ENCODE measurements at regions not wholly inside any gene's neighbourhood (a gene's known extent, or its start where the extent isn't known, plus 50 kb on each side); places are given as distances from the start of the nearest gene placed in this dataset.

DNA sequence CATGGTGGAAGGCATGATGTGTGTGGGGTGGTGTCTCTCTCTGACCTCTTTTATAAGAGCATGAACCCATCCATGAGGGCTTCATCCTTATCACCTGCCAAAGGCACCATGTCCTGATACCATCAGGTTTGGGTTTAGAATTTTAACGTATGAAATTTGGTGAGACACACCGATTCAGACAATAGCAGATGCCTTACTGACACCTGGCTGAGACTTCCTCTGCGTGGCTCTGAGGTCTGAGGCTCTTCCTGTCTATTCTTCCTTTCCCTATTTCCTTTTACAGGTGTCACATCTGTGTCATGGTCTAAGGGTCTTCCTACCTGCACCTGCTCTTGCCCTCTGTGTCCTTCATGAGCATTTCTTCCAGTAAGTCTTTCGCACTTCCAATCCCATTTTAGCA is 320.7 kb upstream of the CLNK start:
- CTCF ChIA-PET, result no interaction called here
- POLR2A ChIA-PET, result no interaction called here

GRCh38 chr4:11004818-11005217 is 320.2 kb upstream of the CLNK start:
- CTCF ChIA-PET, result no interaction called here
- POLR2A ChIA-PET, result no interaction called here

GRCh38 chr4:11002961-11003360 is 318.4 kb upstream of the CLNK start:
- ChIA-PET POLR2A (no interaction called here), CTCF (no interaction called here)

DNA sequence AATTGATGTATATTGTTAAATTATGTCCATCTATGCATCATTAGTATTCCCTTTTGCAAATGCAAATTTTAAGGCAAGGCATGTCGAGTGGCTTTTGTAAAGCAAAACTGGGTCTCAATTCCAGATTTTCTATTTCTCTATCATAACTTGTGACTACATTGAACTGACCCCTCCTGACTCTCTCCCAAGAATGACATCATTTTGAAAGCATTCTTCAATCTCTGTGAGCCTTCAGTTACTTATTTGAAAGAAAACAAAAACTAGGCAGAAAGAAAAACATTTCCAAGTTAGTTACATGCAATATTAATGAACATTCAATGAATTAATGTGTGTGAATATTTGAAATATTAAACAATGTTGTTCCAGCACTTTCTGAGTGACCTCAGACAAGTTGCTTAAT is 314.3 kb upstream of the CLNK start:
- POLR2A ChIA-PET, result no interaction called here
- CTCF ChIA-PET, result no interaction called here

DNA sequence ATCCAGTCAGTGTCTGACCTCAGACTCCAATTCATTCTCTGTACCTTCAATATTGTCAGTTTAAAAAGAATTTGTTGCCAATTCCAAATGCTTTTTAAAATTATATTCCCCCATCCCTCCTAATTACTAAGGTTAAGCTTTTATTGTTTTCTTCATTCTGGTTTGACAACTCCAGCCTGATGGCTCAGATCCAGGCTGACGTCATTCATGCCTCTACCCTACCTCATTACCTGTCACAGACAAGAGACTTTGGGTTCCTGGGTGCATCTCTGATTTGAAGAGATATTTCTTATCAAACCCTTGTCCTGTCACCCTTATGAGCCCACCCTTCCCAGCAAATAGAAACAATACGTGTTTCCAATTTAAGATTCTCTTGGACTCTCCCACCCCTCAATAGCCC is 300.2 kb upstream of the CLNK start:
- ChIA-PET CTCF (no interaction called here), POLR2A (no interaction called here)

DNA sequence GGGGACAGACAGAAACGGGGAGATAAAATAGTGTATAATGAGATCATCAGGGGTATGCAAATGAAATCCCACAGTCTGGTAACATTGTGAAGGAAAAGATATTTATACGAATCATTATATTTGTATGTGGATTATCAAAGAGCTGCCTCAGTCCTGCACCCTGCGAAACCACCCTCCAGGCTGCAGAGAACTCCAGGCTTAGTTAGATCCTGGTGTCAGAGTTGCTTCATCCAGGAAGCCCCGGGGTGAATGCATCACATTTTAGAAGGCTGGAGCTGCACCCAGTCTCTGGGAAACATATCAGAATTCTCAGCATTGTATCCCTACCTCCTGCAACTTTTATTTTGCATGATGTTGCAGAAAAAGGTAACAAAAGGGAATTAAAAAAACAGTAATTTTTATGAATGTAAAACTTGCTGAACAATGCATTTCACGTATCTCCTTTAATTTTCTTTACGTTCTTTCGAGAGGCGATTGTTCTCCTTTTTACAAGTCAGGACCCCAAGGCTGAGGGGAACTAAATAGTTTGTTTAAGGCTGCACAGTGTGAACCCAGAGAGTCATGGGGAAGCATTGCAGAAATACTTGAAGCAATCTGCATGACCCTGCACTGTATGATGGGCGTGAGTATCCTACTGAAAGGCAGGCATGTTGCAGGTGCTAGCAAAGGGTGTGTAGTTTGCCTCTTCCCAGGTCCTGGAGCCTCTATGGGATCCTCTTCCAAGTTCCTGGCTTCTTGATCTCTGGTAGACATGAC is 299.5 kb upstream of the CLNK start:
- ChIA-PET POLR2A (no interaction called here), CTCF (no interaction called here)

DNA sequence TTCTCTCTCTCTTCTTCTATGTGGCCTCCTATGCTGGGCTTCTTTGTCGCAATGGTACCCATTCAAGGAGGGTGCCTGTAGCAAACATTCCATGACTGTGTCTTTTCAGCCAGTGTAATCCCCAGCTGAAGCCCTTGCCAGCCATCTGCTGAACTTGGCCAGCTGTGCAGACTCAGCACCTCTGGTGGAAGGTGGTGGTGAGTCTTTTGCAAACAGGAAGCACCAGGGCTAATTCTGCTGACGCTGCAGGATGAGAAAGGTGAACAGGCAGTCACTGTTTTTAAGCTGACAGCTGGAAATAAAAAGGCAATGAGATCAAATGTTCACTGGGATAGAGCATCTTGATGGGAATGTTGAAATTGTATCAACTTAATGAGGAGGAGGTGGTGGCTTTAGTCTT is 298.7 kb upstream of the CLNK start:
- POLR2A ChIA-PET, result no interaction called here
- CTCF ChIA-PET, result no interaction called here

DNA sequence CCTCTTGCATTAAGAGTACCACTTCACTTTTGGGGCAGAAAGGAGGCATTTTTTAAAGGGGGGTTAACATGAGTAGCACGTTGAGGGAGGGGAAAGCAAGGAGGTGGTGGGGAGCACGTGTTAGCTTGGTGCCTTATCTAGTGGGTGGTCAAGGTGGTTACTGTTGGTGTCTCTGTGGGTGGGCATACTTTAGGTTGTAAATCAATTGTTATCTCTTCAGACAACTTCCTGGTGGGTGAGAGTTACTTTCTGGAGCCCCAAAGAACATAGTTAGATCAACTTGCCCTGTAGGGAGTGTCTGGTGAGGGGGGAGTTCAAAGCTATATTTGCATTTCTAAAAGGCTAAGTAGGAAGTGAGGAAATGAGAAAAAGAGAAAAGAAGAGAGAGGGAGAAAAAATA is 297.7 kb upstream of the CLNK start:
- CTCF ChIA-PET, result no interaction called here
- POLR2A ChIA-PET, result no interaction called here

DNA sequence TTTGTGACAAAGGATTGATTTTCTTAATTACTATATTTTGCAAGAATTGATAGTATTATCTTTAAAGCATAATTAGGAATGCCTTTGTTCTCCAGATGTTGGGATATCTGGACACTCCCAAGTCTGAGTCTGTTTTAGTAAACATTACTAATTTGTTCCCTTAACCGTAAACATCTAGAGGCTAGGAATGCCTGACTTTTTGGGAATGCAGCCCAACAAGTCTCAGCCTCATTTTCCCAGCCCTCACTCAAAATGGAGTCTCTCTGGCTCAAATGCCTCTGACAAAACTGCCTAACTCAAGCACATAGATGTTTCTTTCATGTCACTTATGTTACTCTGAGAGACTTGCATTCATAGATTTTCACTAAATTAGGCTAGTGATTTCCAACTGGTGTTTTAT is 297.0 kb upstream of the CLNK start:
- CTCF ChIA-PET, result no interaction called here
- POLR2A ChIA-PET, result no interaction called here

DNA sequence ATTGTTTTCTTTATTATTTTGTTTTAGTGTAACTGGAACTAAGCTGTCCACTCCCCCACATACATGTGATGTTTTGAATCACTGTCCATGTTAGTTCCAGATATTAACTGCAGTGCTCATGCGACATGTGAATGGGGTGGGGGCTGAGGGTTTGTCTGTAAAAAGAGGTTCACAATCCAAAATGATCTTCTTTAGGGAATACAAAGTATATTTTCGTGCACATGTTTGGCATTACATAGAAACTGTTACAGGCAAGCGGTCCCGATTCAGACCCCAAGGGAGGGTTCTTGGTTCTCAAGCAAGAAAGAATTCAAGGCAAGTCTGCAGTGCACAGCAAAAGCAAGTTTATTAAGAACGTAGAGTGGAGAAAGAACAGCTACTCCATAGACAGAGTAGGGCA is 296.5 kb upstream of the CLNK start:
- ChIA-PET POLR2A (no interaction called here), CTCF (no interaction called here)

GRCh38 chr4:10979032-10979431 is 294.5 kb upstream of the CLNK start:
- CTCF ChIA-PET, result no interaction called here
- POLR2A ChIA-PET, result no interaction called here

- CTCF ChIA-PET, result no interaction called here
- POLR2A ChIA-PET, result no interaction called here
Measured at GRCh38 chr4:10977534-10977933, 293.0 kb upstream of the CLNK start.

DNA sequence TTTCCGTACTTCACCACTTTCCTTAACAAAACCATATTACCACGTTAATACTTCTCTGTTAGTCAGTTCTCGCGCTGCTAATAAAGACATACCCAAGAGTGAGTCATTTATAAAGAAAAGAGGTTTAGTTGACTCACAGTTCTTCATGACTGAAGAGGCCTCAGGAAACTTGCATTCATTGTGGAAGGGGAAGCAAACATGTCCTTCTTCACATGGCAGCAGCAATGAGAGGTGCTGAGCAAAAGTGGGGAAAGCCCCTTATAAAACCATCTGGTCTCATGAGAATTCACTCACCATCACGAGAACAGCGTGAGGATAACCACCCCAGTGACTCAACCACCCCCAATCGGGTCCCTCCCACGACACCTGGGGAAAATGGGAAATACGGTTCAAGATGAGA is 289.8 kb upstream of the CLNK start:
- ChIA-PET CTCF (no interaction called here), POLR2A (no interaction called here)

- ChIA-PET CTCF (no interaction called here), POLR2A (no interaction called here)
Measured at GRCh38 chr4:10973686-10974085, 289.1 kb upstream of the CLNK start.

DNA sequence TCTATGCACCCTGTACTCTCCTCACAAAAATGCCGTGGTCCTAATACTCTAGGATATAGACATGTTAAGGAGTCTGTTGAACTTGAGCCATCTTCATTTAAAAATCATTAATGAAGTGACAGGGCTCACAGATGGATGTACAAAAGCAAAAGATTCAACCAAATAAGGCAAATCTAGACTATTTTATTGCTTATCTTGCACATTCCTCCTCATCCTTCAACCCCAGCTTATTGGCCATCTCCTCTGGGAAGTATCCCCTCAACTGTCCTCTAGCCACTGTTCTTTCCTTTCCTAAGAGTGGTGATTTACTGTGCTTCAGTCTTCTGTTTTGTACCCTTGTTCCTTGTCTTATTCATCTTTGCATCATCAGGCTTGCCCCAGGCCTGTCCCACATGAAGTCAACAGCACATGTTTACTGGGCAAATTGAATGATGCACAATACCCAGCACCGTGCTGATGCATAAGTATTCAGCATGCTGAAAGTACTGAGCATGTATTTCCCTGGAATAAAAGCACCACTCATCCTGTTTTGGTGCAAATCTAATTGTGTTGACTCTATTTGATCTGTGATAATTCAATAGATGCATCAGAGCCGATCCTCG is 287.3 kb upstream of the CLNK start:
- ChIA-PET CTCF (no interaction called here), POLR2A (no interaction called here)

GRCh38 chr4:10965196-10965595 is 280.6 kb upstream of the CLNK start:
- ChIA-PET CTCF (interaction anchor here (0.5 kb wide), 1 partner anchor 11 kb away, joined by 5 read pairs; no protein-coding TSS in a partner anchor), POLR2A (no interaction called here)

GRCh38 chr4:10963958-10964703 is 279.6 kb upstream of the CLNK start:
- ChIA-PET POLR2A (no interaction called here), CTCF (no interaction called here)

- CTCF ChIA-PET, result no interaction called here
- POLR2A ChIA-PET, result no interaction called here
Measured at GRCh38 chr4:10963241-10963640, 278.7 kb upstream of the CLNK start.

GRCh38 chr4:10962246-10962645 is 277.7 kb upstream of the CLNK start:
- ChIA-PET CTCF (no interaction called here), POLR2A (no interaction called here)

- ChIA-PET POLR2A (no interaction called here), CTCF (no interaction called here)
Measured at GRCh38 chr4:10960389-10960788, 275.8 kb upstream of the CLNK start.

DNA sequence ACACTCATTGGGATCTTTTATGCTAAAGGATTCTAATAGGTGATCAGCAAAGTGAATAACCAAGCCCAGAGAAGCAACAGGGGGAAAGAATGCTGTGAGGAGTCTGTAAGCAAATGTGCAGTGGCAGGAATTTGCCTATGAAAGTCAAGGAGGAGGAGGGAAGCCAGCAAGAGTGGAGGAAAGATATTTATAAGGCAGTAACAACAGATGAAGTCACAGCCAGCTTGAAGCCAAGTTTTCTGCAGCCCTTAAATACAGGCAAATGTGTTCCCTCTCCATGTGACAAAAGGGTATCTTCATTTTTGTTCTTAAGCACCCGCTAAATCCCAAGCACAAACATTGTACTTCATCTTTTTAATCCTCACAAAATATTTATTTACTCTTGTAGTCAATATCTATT is 275.0 kb upstream of the CLNK start:
- POLR2A ChIA-PET, result no interaction called here
- CTCF ChIA-PET, result no interaction called here
